ENCODE measurements at regions not wholly inside any gene's neighbourhood (a gene's known extent, or its start where the extent isn't known, plus 50 kb on each side); places are given as distances from the start of the nearest gene placed in this dataset.

DNA sequence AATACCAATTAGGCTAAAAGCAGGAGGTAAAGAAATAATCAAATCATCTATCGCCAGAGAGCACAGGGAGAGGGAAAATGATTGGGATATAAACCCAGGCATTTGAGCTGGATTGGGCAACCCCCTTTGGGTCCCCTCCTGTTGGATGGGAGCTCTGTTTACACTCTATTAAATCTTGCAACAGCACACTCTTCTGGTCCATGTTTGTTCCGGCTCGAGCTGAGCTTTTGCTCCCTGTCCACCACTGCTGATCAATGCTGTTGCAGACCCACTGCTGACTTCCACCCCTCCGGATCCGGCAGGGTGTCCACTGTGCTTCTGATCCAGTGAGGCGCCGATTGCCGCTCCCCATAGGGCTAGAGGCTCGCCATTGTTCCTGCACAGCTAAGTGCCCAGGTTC lies 493.8 kb downstream of the MATN1 start (continued):
- TF ChIP-seq ZNF142 (CRISPR knock-in tag; IDR thresholded peaks at IDR 0.05), result no peak
- no peak for TF ChIP-seq ZNF660 (CRISPR knock-in tag; IDR thresholded peaks at IDR 0.05; ENCODE audit: borderline replicate concordance, low read depth)
- TF ChIP-seq AKAP8 (CRISPR knock-in tag; IDR thresholded peaks at IDR 0.05), result no peak
- no peak for TF ChIP-seq ZNF225 (CRISPR knock-in tag; IDR thresholded peaks at IDR 0.05)
- no peak for TF ChIP-seq ATF7 (IDR thresholded peaks at IDR 0.05)
- TF ChIP-seq ATF7 (CRISPR knock-in tag; IDR thresholded peaks at IDR 0.05), result no peak
- no peak for TF ChIP-seq MATR3 (CRISPR knock-in tag; IDR thresholded peaks at IDR 0.05)
- TF ChIP-seq ZNF570 (CRISPR knock-in tag; IDR thresholded peaks at IDR 0.05; ENCODE audit: borderline replicate concordance), result no peak
- peak; percentile 9; the same call in 1 of the 2 replicates for TF ChIP-seq GABPA (IDR thresholded peaks at IDR 0.05; ENCODE audit: low read depth, low read length)
- peak; percentile 63 for TF ChIP-seq GABPA (CRISPR knock-in tag; IDR thresholded peaks at IDR 0.05; ENCODE audit: low read depth)
- no peak for TF ChIP-seq MZF1 (CRISPR knock-in tag; IDR thresholded peaks at IDR 0.05; ENCODE audit: borderline replicate concordance)
- peak; percentile 26; the same call in 1 of the 2 replicates for TF ChIP-seq GATAD2A (CRISPR knock-in tag; IDR thresholded peaks at IDR 0.05)
- no peak for TF ChIP-seq RNF219 (CRISPR knock-in tag; IDR thresholded peaks at IDR 0.05)
- TF ChIP-seq ZGPAT (CRISPR knock-in tag; IDR thresholded peaks at IDR 0.05), result no peak
- TF ChIP-seq SIX4 (CRISPR knock-in tag; IDR thresholded peaks at IDR 0.05), result no peak
- TF ChIP-seq ZNF607 (CRISPR knock-in tag; IDR thresholded peaks at IDR 0.05; ENCODE audit: borderline replicate concordance), result no peak
- TF ChIP-seq ZNF20 (CRISPR knock-in tag; IDR thresholded peaks at IDR 0.05), result no peak
- no peak for TF ChIP-seq LRRFIP1 (CRISPR knock-in tag; conservative IDR thresholded peaks at IDR 0.05)
